ENCODE measurements at regions not wholly inside any gene's neighbourhood (a gene's known extent, or its start where the extent isn't known, plus 50 kb on each side); places are given as distances from the start of the nearest gene placed in this dataset.

DNA sequence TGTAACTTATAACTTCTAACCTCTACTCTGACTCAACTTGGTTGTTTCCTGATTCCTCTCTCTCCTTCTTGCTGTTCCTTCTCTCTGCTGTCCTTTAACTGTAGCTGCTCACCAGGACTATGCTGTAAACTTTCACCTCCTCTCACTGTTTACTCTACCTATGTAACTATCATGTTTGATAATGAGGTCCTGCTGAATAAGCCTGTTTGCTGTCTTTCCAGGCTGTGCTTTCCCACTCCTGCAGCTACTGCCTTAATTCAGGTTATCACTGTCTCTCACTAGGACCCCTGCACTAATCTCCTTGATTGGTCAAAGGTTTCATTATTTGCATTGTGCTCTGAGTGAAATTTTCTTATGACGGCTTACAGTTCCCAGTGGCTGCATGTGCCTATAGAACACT is 633.9 kb upstream of the PTBP2 start:
- no peak for TF ChIP-seq EZH2phosphoT487 (IDR thresholded peaks at IDR 0.05; ENCODE audit: low read depth)
- TF ChIP-seq, protein P1, sequence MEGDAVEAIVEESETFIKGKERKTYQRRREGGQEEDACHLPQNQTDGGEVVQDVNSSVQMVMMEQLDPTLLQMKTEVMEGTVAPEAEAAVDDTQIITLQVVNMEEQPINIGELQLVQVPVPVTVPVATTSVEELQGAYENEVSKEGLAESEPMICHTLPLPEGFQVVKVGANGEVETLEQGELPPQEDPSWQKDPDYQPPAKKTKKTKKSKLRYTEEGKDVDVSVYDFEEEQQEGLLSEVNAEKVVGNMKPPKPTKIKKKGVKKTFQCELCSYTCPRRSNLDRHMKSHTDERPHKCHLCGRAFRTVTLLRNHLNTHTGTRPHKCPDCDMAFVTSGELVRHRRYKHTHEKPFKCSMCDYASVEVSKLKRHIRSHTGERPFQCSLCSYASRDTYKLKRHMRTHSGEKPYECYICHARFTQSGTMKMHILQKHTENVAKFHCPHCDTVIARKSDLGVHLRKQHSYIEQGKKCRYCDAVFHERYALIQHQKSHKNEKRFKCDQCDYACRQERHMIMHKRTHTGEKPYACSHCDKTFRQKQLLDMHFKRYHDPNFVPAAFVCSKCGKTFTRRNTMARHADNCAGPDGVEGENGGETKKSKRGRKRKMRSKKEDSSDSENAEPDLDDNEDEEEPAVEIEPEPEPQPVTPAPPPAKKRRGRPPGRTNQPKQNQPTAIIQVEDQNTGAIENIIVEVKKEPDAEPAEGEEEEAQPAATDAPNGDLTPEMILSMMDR (IDR thresholded peaks at IDR 0.05; ENCODE audit: low read depth, low read length): no peak
